ENCODE measurements at regions not wholly inside any gene's neighbourhood (a gene's known extent, or its start where the extent isn't known, plus 50 kb on each side); places are given as distances from the start of the nearest gene placed in this dataset.

DNA sequence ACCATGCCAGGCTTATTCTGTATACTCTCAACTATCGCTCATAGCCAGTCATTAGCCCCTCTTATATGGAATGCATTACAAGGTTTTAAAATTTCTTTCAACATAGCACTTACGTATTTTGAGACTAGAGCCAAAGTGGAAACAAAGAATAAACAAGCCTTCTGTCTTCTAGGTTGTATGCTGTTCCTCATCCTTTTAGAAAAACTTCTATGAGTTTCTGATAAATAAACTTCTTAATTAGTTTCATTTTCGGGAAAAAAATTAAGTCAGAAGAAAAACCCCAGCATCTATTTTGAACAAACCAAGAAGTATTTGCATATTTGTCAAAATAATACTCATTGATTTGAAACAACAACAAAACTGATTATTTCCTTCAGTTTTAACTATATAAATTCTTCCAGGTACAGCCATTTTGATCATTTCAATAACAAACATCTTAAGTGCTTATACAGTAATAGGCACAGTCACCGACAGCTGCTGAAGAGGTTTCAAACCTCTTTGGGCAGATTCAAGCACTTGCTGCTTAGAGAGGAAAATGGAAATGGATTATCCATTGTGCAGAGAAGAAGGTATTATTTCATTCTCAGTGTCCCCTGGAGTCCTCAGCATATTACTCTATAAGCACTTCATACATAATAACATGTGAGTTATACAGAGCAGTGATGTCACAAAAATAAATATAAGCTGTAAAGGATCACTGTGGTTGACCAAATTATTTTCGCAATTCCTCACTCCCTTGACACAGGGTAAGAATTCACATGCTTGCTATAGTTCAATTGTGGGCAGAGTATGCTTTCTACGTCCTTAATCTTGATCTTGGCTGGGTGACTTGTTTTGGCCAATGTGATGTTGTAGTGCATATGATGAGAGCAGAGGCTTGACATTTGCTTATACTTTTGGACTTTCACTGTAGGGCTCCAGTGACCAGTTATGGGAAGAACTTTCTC is 833.8 kb downstream of the TRIB2 start:
- Histone ChIP-seq H3K4me3 (ENCODE audit: low read depth in 1 of 5, low read length in 5 of 5) (no peak overlapping the region), H3K36me3 (ENCODE audit: control insufficient read depth in 5 of 5, insufficient read depth in 5 of 5, low read length in 5 of 5) (no peaks in the 10 kb centered on the region)

DNA sequence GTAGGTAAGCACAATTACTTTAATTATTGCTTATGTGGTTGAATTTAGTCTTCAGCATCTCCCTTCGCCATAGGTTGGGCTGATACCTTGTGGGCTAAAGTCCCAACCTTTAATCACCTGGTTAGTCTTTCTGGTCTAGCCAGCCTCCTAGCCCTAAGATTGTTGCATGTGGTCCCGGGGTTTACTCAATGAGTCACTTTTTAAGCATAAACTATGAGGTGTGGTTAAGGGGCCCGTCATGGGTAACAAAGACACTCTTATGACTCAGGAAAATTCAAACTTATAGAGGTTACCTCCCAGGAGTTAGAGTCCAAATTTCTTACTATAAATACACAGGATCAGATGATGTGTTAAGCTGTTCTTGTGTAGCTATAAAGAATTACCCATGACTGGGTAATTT is 841.6 kb downstream of the TRIB2 start:
- peaks cover 0 to 8% (median 0%) of the 10 kb centered on the region in 5 donors for H3K9me3 ChIP-seq (ENCODE audit: control insufficient read depth in 5 of 5, low read length in 5 of 5)
- no peak overlapping the region for H3K4me3 ChIP-seq (ENCODE audit: low read depth in 1 of 5, low read length in 5 of 5)
- no peak overlapping the region for H3K27ac ChIP-seq (ENCODE audit: low read depth, low read length)
- no peaks in the 10 kb centered on the region for H3K4me1 ChIP-seq (ENCODE audit: control insufficient read depth in 5 of 5, insufficient read depth in 5 of 5, low read length in 5 of 5)
- H3K36me3 ChIP-seq (ENCODE audit: control insufficient read depth in 5 of 5, insufficient read depth in 5 of 5, low read length in 5 of 5): no peaks in the 10 kb centered on the region
- H3K27me3 ChIP-seq (ENCODE audit: control insufficient read depth in 5 of 5, insufficient read depth in 4 of 5, low read length in 5 of 5): no peaks in the 10 kb centered on the region
- no peak overlapping the region for H3K9ac ChIP-seq (ENCODE audit: low read length in 5 of 5)

More for the DNA sequence above, 833.8 kb downstream of the TRIB2 start:
- Histone ChIP-seq H3K27me3 (ENCODE audit: control insufficient read depth in 5 of 5, insufficient read depth in 4 of 5, low read length in 5 of 5) (no peaks in the 10 kb centered on the region), H3K27ac (ENCODE audit: low read depth, low read length) (no peak overlapping the region), H3K9me3 (ENCODE audit: control insufficient read depth in 5 of 5, low read length in 5 of 5) (no peaks in the 10 kb centered on the region), H3K4me1 (ENCODE audit: control insufficient read depth in 5 of 5, insufficient read depth in 5 of 5, low read length in 5 of 5) (no peaks in the 10 kb centered on the region), H3K9ac (ENCODE audit: low read length in 5 of 5) (no peak overlapping the region)

DNA sequence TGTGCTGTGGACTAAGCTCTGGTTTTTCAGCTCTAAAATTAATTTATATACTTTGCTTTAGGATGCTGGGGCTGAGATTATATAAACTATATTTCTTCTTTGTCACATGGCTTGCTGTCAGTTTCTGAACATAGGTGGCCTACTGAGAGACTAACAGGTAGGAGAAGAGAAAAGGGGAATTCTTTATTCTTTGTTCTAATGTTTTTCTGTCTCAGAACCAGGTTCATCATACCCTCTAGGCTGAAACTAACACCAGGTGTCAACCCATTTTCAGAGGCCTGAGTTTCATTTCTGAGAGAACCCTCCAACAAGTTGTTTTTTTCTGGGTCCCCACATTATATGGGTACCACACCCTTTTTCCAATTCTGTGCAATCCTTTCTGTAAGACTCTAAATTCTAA is 843.6 kb downstream of the TRIB2 start:
- Histone ChIP-seq H3K4me3 (ENCODE audit: low read depth in 1 of 5, low read length in 5 of 5) (no peak overlapping the region), H3K27ac (ENCODE audit: low read depth, low read length) (no peak overlapping the region), H3K27me3 (ENCODE audit: control insufficient read depth in 5 of 5, insufficient read depth in 4 of 5, low read length in 5 of 5) (no peaks in the 10 kb centered on the region), H3K9ac (ENCODE audit: low read length in 5 of 5) (no peak overlapping the region), H3K4me1 (ENCODE audit: control insufficient read depth in 5 of 5, insufficient read depth in 5 of 5, low read length in 5 of 5) (no peaks in the 10 kb centered on the region), H3K9me3 (ENCODE audit: control insufficient read depth in 5 of 5, low read length in 5 of 5) (peaks cover 0 to 8% (median 0%) of the 10 kb centered on the region in 5 donors), H3K36me3 (ENCODE audit: control insufficient read depth in 5 of 5, insufficient read depth in 5 of 5, low read length in 5 of 5) (no peaks in the 10 kb centered on the region)

DNA sequence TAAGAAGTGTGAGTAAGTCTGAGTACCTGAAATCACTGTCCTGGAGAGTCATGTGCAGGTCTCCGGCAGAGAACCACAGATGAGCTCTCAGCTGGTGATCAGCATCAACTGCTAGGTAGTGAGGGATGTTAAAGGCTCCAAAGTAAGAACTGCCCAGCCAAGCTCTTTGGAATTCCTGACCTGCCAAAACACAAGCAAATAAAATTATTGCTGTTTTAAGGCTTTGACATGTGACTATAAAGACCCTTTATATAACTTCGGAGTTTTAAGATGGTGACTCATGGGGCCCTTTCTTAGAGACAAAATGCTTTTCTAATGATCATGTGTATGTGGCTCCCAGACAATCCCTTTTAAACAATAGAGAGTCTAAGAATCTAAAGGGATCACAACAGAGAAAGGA is 855.7 kb downstream of the TRIB2 start:
- Histone ChIP-seq H3K27me3 (ENCODE audit: control insufficient read depth in 5 of 5, insufficient read depth in 4 of 5, low read length in 5 of 5) (no peaks in the 10 kb centered on the region), H3K4me1 (ENCODE audit: control insufficient read depth in 5 of 5, insufficient read depth in 5 of 5, low read length in 5 of 5) (no peaks in the 10 kb centered on the region), H3K36me3 (ENCODE audit: control insufficient read depth in 5 of 5, insufficient read depth in 5 of 5, low read length in 5 of 5) (no peaks in the 10 kb centered on the region), H3K4me3 (ENCODE audit: low read depth in 1 of 5, low read length in 5 of 5) (no peak overlapping the region), H3K9me3 (ENCODE audit: control insufficient read depth in 5 of 5, low read length in 5 of 5) (no peaks in the 10 kb centered on the region), H3K27ac (ENCODE audit: low read depth, low read length) (no peak overlapping the region), H3K9ac (ENCODE audit: low read length in 5 of 5) (no peak overlapping the region)

GRCh38 chr2:13574831-13575230 is 858.1 kb downstream of the TRIB2 start:
- Histone ChIP-seq H3K27ac (ENCODE audit: low read depth, low read length) (no peak overlapping the region), H3K27me3 (ENCODE audit: control insufficient read depth in 5 of 5, insufficient read depth in 4 of 5, low read length in 5 of 5) (no peaks in the 10 kb centered on the region), H3K4me3 (ENCODE audit: low read depth in 1 of 5, low read length in 5 of 5) (no peak overlapping the region), H3K9me3 (ENCODE audit: control insufficient read depth in 5 of 5, low read length in 5 of 5) (no peaks in the 10 kb centered on the region), H3K36me3 (ENCODE audit: control insufficient read depth in 5 of 5, insufficient read depth in 5 of 5, low read length in 5 of 5) (no peaks in the 10 kb centered on the region), H3K9ac (ENCODE audit: low read length in 5 of 5) (no peak overlapping the region), H3K4me1 (ENCODE audit: control insufficient read depth in 5 of 5, insufficient read depth in 5 of 5, low read length in 5 of 5) (no peaks in the 10 kb centered on the region)

DNA sequence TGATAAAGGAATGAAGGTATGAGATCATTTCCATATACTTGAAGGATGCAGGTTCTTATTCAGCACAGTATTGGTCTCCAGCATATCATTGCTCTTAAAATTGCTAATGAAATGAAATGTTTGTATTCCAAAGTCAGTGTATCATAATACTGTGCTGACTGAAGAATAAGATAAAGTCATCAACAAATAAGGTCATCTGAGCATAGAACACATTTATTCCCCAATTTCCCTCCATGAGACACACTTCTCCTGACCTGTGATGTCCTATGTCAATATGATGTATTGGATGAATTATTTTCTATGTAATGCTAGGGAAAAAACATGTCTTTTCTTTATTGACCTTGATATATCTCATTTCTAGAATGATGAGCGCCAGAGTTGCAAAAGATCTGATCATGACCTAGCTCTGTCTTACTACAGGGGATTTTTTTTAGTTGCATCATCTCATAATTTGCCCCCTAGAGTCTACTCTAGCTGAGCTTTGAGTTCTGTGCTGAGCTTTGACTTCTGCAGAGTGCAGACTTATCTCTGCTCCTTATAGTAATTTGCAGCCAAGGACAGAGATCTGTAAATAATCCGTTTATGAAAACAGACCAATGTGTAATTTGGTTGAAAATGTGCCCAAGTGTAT is 859.8 kb downstream of the TRIB2 start:
- Histone ChIP-seq H3K36me3 (ENCODE audit: control insufficient read depth in 5 of 5, insufficient read depth in 5 of 5, low read length in 5 of 5) (no peaks in the 10 kb centered on the region), H3K9ac (ENCODE audit: low read length in 5 of 5) (no peak overlapping the region), H3K9me3 (ENCODE audit: control insufficient read depth in 5 of 5, low read length in 5 of 5) (no peaks in the 10 kb centered on the region), H3K27me3 (ENCODE audit: control insufficient read depth in 5 of 5, insufficient read depth in 4 of 5, low read length in 5 of 5) (no peaks in the 10 kb centered on the region), H3K4me1 (ENCODE audit: control insufficient read depth in 5 of 5, insufficient read depth in 5 of 5, low read length in 5 of 5) (no peaks in the 10 kb centered on the region), H3K27ac (ENCODE audit: low read depth, low read length) (no peak overlapping the region), H3K4me3 (ENCODE audit: low read depth in 1 of 5, low read length in 5 of 5) (no peak overlapping the region)

DNA sequence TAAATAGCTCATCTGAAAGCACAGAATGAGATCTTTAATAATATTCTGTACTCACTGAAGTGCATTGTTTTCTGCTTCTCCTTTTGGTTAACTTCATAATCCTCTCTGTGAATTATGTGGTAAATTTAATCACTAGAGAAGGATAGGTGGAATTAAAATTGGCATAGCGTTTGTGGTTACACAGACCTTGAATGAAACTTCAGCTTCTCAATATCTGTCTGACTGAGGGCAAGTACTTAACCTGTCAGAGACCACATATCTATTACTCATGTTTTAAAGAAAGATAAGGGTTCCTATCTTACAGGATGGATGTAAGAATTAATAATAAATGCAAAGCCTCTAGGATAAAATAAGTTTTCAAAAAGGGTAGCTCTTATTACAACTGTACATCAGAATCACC is 861.8 kb downstream of the TRIB2 start:
- H3K27me3 ChIP-seq (ENCODE audit: control insufficient read depth in 5 of 5, insufficient read depth in 4 of 5, low read length in 5 of 5): no peaks in the 10 kb centered on the region
- no peak overlapping the region for H3K4me3 ChIP-seq (ENCODE audit: low read depth in 1 of 5, low read length in 5 of 5)
- no peak overlapping the region for H3K9ac ChIP-seq (ENCODE audit: low read length in 5 of 5)
- no peaks in the 10 kb centered on the region for H3K36me3 ChIP-seq (ENCODE audit: control insufficient read depth in 5 of 5, insufficient read depth in 5 of 5, low read length in 5 of 5)
- no peaks in the 10 kb centered on the region for H3K9me3 ChIP-seq (ENCODE audit: control insufficient read depth in 5 of 5, low read length in 5 of 5)
- no peak overlapping the region for H3K27ac ChIP-seq (ENCODE audit: low read depth, low read length)
- no peaks in the 10 kb centered on the region for H3K4me1 ChIP-seq (ENCODE audit: control insufficient read depth in 5 of 5, insufficient read depth in 5 of 5, low read length in 5 of 5)

- Histone ChIP-seq H3K27ac (ENCODE audit: low read depth, low read length) (no peak overlapping the region), H3K4me1 (ENCODE audit: control insufficient read depth in 5 of 5, insufficient read depth in 5 of 5, low read length in 5 of 5) (no peaks in the 10 kb centered on the region), H3K4me3 (ENCODE audit: low read depth in 1 of 5, low read length in 5 of 5) (no peak overlapping the region), H3K36me3 (ENCODE audit: control insufficient read depth in 5 of 5, insufficient read depth in 5 of 5, low read length in 5 of 5) (no peaks in the 10 kb centered on the region), H3K9ac (ENCODE audit: low read length in 5 of 5) (no peak overlapping the region), H3K27me3 (ENCODE audit: control insufficient read depth in 5 of 5, insufficient read depth in 4 of 5, low read length in 5 of 5) (no peaks in the 10 kb centered on the region), H3K9me3 (ENCODE audit: control insufficient read depth in 5 of 5, low read length in 5 of 5) (no peaks in the 10 kb centered on the region)
Measured at GRCh38 chr2:13581471-13581870, 864.7 kb downstream of the TRIB2 start.

DNA sequence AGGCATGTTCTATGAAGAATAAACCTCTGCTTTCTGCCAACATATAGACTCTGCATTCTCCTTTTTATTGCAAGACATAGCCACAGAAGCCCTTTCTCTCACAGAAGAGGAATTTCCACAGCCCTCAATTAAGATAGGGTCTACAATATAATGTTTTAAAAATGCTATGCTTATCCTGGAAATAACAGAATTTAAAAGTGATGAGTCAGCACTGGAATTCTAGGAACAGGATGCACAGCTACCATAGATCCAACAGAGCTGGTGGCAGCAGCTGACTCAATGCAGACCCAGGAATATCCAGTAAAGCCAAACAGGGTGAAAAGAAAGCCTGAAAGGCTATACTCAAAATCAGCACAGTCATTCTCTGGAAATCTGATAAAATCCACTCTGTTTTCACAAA is 866.9 kb downstream of the TRIB2 start:
- no peaks in the 10 kb centered on the region for H3K27me3 ChIP-seq (ENCODE audit: control insufficient read depth in 5 of 5, insufficient read depth in 4 of 5, low read length in 5 of 5)
- no peak overlapping the region for H3K9ac ChIP-seq (ENCODE audit: low read length in 5 of 5)

GRCh38 chr2:13584020-13584419 is 867.3 kb downstream of the TRIB2 start:
- Histone ChIP-seq H3K9ac (ENCODE audit: low read length in 5 of 5) (no peak overlapping the region), H3K9me3 (ENCODE audit: control insufficient read depth in 5 of 5, low read length in 5 of 5) (no peaks in the 10 kb centered on the region), H3K36me3 (ENCODE audit: control insufficient read depth in 5 of 5, insufficient read depth in 5 of 5, low read length in 5 of 5) (no peaks in the 10 kb centered on the region), H3K4me3 (ENCODE audit: low read depth in 1 of 5, low read length in 5 of 5) (no peak overlapping the region), H3K27me3 (ENCODE audit: control insufficient read depth in 5 of 5, insufficient read depth in 4 of 5, low read length in 5 of 5) (no peaks in the 10 kb centered on the region), H3K27ac (ENCODE audit: low read depth, low read length) (no peak overlapping the region), H3K4me1 (ENCODE audit: control insufficient read depth in 5 of 5, insufficient read depth in 5 of 5, low read length in 5 of 5) (no peaks in the 10 kb centered on the region)

More for the DNA sequence above, 866.9 kb downstream of the TRIB2 start:
- Histone ChIP-seq H3K4me3 (ENCODE audit: low read depth in 1 of 5, low read length in 5 of 5) (no peak overlapping the region), H3K4me1 (ENCODE audit: control insufficient read depth in 5 of 5, insufficient read depth in 5 of 5, low read length in 5 of 5) (no peaks in the 10 kb centered on the region), H3K9me3 (ENCODE audit: control insufficient read depth in 5 of 5, low read length in 5 of 5) (no peaks in the 10 kb centered on the region), H3K36me3 (ENCODE audit: control insufficient read depth in 5 of 5, insufficient read depth in 5 of 5, low read length in 5 of 5) (no peaks in the 10 kb centered on the region), H3K27ac (ENCODE audit: low read depth, low read length) (no peak overlapping the region)
